Ovary (tissue), 3 donors: ENCODE measurements at regions not wholly inside any gene's neighbourhood (a gene's known extent, or its start where the extent isn't known, plus 50 kb on each side); places are given as distances from the start of the nearest gene placed in this dataset.

Experiments used
- CTCF ChIP-seq, 3 donors: fragments of 450-650 bp in 2 of 3; fragments of 200-600 bp in 1 of 3; IDR thresholded peaks; one replicate each; pipeline versions ENCODE4 v1.5.1 to v1.8.0; 2016 to 2022; ENCODE audit warnings: antibody characterized with exemption in 3 of 3, mild to moderate bottlenecking in 1 of 3
- POLR2A ChIP-seq: fragments of 450-650 bp; IDR thresholded peaks from one replicate; pipeline ENCODE4 v1.6.1; 2017; ENCODE audit warnings: antibody characterized with exemption, mild to moderate bottlenecking, moderate library complexity
- donor health status: DM: no; HTN: no; CAD: no.

GRCh38 chr5:155886311-155887031 is 440.5 kb upstream of the SGCD start:
- no peak for TF ChIP-seq POLR2A
- TF ChIP-seq CTCF (IDR thresholded peaks at IDR 0.05), result no peak
